HFFc6 (cell line): ENCODE measurements at regions not wholly inside any gene's neighbourhood (a gene's known extent, or its start where the extent isn't known, plus 50 kb on each side); places are given as distances from the start of the nearest gene placed in this dataset.

ENCODE experiments used
- DNase-seq: peaks from one replicate; pipeline ENCODE4 v3.0.0-alpha.2; 2018
- H3K27ac Mint-ChIP-seq: 2 replicates; pipeline ENCODE4 v1.8.0; 2020; ENCODE audit warnings: mild to moderate bottlenecking, mixed read lengths
- H3K27me3 Mint-ChIP-seq: 2 replicates; pipeline ENCODE4 v1.8.0; 2021; ENCODE audit warnings: mild to moderate bottlenecking, moderate library complexity, mixed read lengths; ENCODE audit not compliant: insufficient read depth
- H3K36me3 Mint-ChIP-seq: 2 replicates; pipeline ENCODE4 v1.8.0; 2021; ENCODE audit warnings: low read depth, mixed read lengths
- H3K4me1 Mint-ChIP-seq: 2 replicates; pipeline ENCODE4 v1.8.0; 2020; ENCODE audit warnings: low read depth, mixed read lengths
- H3K4me3 Mint-ChIP-seq: 2 replicates; pipeline ENCODE4 v1.8.0; 2020; ENCODE audit warnings: mild to moderate bottlenecking, moderate library complexity, mixed read lengths
- H3K9me3 Mint-ChIP-seq: 2 replicates; pipeline ENCODE4 v1.8.0; 2020; ENCODE audit warnings: mild to moderate bottlenecking, mixed read lengths
- TF ChIP-seq, protein P1 (sequence below): fragments of 200-600 bp; sonication (generic); IDR thresholded peaks from 2 replicates; pipeline ENCODE4 v1.5.0; 2021; ENCODE audit warnings: antibody characterized with exemption, mild to moderate bottlenecking

DNA sequence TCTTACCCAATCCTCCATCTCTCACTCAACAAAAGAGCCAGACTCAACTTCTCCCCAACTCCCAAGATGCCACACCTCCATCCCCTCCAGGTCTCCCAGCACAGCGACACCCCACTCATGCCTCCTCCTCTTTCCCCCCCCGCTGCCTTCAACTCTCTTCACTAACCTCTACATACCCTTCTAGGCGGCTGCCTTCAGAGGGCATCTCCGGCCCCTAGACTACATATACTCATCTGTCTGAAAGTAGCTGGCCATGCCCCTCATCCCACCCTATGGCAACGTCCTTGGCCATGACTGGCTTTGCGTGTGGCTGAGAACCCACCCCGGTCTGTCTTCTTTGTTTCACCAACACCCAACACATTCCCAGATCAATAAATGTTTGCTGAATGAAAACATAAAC is 81.7 kb upstream of the TMEM45B start:
- Mint-ChIP-seq H3K9me3 (no peaks in the 10 kb centered on the region), H3K4me1 (no peaks in the 10 kb centered on the region), H3K4me3 (no peak overlapping the region), H3K36me3 (no peaks in the 10 kb centered on the region), H3K27ac (no peak overlapping the region), H3K27me3 (peaks cover 57% of the 10 kb centered on the region)
- no peak for DNase-seq
- TF ChIP-seq, protein P1, sequence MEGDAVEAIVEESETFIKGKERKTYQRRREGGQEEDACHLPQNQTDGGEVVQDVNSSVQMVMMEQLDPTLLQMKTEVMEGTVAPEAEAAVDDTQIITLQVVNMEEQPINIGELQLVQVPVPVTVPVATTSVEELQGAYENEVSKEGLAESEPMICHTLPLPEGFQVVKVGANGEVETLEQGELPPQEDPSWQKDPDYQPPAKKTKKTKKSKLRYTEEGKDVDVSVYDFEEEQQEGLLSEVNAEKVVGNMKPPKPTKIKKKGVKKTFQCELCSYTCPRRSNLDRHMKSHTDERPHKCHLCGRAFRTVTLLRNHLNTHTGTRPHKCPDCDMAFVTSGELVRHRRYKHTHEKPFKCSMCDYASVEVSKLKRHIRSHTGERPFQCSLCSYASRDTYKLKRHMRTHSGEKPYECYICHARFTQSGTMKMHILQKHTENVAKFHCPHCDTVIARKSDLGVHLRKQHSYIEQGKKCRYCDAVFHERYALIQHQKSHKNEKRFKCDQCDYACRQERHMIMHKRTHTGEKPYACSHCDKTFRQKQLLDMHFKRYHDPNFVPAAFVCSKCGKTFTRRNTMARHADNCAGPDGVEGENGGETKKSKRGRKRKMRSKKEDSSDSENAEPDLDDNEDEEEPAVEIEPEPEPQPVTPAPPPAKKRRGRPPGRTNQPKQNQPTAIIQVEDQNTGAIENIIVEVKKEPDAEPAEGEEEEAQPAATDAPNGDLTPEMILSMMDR: no peak

DNA sequence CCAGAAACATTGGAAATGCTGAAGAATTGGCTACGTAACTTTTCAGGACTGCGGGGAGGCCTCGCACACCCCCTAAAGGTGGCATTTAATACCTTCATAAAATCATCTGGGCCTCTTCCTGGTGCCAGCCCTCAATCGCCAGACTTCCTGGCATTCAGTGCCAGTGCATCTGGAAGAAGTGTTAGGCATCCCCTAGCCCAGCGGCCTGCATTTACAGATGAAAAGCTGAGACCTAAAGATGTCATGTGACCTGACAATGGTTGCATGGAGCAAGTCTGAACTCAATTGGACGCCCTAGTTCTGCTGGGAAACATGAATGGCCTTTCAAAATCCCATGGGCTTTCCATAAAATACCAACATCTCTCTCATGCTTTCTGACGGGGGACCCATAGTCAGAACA is 81.0 kb upstream of the TMEM45B start:
- Mint-ChIP-seq H3K36me3 (no peaks in the 10 kb centered on the region), H3K9me3 (no peaks in the 10 kb centered on the region), H3K27ac (no peak overlapping the region), H3K4me1 (no peaks in the 10 kb centered on the region), H3K27me3 (peaks cover 51% of the 10 kb centered on the region), H3K4me3 (no peak overlapping the region)
- no peak for DNase-seq
- TF ChIP-seq, protein P1: no peak

DNA sequence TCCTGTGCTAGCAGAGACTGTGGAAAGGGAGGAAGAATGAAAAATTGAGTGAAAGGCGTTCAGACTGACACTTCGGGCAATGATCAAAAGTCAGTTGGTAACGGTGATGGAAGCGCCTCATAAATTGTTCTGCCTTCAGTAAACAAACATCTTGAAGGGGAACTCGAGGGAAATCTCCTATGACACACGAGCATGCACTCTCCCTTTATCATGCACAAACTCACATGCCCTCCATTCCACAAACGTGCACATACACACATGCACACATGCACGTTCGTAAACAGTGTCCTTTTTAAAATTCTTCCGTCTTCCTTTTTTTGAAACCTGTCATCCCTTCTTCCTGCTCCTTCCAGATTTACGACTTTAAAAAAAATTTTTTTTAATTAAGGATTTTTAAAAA is 77.8 kb upstream of the TMEM45B start:
- no peak overlapping the region for H3K4me3 Mint-ChIP-seq

DNA sequence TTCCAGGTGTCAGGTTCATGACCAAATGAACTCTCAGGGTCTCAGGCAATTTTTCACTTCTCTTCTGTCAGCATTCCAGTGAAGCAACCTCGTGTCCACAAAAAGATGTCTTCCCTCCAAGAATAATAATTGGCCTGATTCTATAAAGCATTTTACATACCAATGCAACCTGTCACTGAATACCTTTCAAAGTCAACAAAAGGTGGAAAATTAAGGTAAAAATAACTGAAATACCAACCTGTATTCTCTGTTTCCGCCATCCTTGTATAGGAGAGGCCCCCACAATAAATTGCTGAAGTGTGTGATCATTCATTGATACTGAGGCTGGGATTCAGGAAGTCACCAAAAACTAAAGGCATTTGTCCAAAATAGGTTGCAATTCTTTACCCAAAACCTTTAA is 77.4 kb upstream of the TMEM45B start:
- DNase-seq: no peak
- H3K4me3 Mint-ChIP-seq: no peak overlapping the region
- no peaks in the 10 kb centered on the region for H3K9me3 Mint-ChIP-seq
- no peaks in the 10 kb centered on the region for H3K4me1 Mint-ChIP-seq
- H3K27me3 Mint-ChIP-seq: peaks cover 40% of the 10 kb centered on the region
- TF ChIP-seq, protein P1: no peak
- H3K36me3 Mint-ChIP-seq: no peaks in the 10 kb centered on the region; the same call in 1 of the 2 replicates
- H3K27ac Mint-ChIP-seq: no peak overlapping the region

More for the DNA sequence above, 77.8 kb upstream of the TMEM45B start:
- Mint-ChIP-seq H3K9me3 (no peaks in the 10 kb centered on the region), H3K4me1 (no peaks in the 10 kb centered on the region), H3K27me3 (peaks cover 42% of the 10 kb centered on the region), H3K27ac (no peak overlapping the region), H3K36me3 (no peaks in the 10 kb centered on the region; the same call in 1 of the 2 replicates)
- TF ChIP-seq, protein P1: no peak
- no peak for DNase-seq

DNA sequence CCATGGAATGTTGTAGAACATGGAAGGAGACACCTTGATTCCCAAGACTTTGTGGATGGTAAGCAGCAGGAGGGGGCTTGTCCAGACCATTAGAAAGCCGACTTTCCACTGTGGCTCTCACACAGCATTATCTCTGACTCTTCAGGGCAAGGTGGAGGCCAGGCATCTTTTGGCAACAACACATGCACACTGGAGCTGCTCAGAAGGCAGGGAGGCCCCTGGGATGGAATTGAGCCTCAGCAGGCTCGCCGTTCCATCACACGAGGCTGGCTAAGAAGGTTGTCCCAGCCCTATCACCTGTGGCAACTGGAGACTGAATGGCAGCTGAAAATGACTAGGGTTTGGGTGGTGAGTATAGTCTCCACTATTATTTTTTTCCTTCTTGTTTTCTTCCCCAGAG is 76.3 kb upstream of the TMEM45B start:
- H3K4me1 Mint-ChIP-seq: no peaks in the 10 kb centered on the region
- no peak for DNase-seq
- H3K27me3 Mint-ChIP-seq: peaks cover 34% of the 10 kb centered on the region
- H3K27ac Mint-ChIP-seq: no peak overlapping the region
- no peaks in the 10 kb centered on the region for H3K9me3 Mint-ChIP-seq
- H3K36me3 Mint-ChIP-seq: no peaks in the 10 kb centered on the region; the same call in 1 of the 2 replicates
- TF ChIP-seq, protein P1: no peak
- H3K4me3 Mint-ChIP-seq: no peak overlapping the region

DNA sequence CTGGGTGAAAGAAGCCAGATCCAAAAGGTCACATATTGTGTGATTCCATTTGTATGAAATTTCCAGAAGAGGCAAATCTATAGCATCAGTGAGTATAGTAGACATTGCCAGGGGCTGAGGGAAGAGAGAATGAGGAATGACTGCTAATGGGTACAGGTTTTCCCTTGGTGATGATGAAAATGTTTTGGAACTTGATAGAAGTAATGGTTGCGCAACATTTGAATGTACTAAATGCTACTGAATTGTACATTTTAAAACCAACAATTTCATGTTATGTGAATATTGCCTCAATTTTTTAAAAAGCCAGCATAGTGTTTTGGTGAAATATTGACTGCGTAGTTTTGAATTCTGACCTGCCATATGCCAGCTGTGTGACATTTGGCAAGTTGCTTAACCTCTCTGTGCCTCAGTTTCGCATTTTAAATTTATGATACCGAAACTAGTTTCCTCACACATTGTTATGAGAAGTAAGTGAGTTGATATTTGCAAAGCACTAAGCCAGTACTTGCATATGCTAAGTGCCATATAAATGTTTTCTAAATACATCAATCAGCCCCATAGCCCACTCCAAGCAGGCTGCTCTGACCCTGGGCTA is 75.4 kb upstream of the TMEM45B start:
- H3K4me1 Mint-ChIP-seq: no peaks in the 10 kb centered on the region
- TF ChIP-seq, protein P1: no peak
- H3K36me3 Mint-ChIP-seq: no peaks in the 10 kb centered on the region; the same call in 1 of the 2 replicates
- H3K27ac Mint-ChIP-seq: no peak overlapping the region
- no peak overlapping the region for H3K4me3 Mint-ChIP-seq
- H3K9me3 Mint-ChIP-seq: no peaks in the 10 kb centered on the region
- no peak for DNase-seq
- peaks cover 35% of the 10 kb centered on the region for H3K27me3 Mint-ChIP-seq
